ENCODE measurements at regions not wholly inside any gene's neighbourhood (a gene's known extent, or its start where the extent isn't known, plus 50 kb on each side); places are given as distances from the start of the nearest gene placed in this dataset.

DNA sequence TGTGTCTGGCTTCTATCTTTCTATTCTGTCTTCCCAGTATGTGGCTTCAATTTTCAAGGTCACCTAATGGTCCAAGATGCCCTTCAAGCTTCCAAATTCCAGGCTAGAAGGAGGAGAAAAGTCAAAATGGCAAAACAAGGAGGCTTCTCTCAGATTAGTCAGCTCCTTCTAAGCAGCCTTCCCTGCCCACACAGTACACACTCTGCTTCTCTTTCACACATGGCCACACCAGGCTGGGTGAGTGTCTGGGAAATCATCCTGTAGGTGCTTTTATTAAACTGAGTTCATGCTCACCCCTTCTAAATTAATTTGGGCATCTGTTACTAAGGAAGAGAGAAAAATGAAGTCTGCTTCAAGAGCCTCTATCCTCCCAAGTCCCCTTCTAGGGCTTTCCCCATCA is 277.2 kb upstream of the MGAT5 start:
- no peak overlapping the region for H3K4me3 ChIP-seq (replicated peaks; ENCODE audit: low read depth, low read length)
- TF ChIP-seq, protein P1, sequence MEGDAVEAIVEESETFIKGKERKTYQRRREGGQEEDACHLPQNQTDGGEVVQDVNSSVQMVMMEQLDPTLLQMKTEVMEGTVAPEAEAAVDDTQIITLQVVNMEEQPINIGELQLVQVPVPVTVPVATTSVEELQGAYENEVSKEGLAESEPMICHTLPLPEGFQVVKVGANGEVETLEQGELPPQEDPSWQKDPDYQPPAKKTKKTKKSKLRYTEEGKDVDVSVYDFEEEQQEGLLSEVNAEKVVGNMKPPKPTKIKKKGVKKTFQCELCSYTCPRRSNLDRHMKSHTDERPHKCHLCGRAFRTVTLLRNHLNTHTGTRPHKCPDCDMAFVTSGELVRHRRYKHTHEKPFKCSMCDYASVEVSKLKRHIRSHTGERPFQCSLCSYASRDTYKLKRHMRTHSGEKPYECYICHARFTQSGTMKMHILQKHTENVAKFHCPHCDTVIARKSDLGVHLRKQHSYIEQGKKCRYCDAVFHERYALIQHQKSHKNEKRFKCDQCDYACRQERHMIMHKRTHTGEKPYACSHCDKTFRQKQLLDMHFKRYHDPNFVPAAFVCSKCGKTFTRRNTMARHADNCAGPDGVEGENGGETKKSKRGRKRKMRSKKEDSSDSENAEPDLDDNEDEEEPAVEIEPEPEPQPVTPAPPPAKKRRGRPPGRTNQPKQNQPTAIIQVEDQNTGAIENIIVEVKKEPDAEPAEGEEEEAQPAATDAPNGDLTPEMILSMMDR (IDR thresholded peaks at IDR 0.05; ENCODE audit: low read length, missing control alignments) = no peak
- no peak for DNase-seq (ENCODE audit: low read depth)

DNA sequence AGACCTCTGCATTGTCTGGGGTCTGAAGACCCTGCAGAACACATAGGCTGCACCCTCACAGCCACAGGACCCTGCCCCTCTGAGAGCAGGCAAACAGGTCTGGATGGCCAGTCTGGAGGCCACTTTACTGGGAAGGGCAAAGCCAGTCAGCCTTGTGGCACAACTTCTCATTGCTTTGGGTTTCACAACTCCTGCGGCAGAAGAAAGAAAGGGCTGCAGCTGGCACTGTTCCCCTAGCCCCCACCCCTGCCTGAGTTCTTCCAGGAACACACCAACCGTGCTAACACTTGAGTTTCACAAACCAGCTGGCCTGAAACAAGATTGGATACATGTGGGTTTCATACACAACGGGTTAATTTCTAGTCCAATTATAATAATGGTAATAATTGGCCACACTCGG is 276.5 kb upstream of the MGAT5 start:
- no peak for DNase-seq (ENCODE audit: low read depth)
- TF ChIP-seq, protein P1 (IDR thresholded peaks at IDR 0.05; ENCODE audit: low read length, missing control alignments) = no peak
- H3K4me3 ChIP-seq (replicated peaks; ENCODE audit: low read depth, low read length) = no peak overlapping the region

DNA sequence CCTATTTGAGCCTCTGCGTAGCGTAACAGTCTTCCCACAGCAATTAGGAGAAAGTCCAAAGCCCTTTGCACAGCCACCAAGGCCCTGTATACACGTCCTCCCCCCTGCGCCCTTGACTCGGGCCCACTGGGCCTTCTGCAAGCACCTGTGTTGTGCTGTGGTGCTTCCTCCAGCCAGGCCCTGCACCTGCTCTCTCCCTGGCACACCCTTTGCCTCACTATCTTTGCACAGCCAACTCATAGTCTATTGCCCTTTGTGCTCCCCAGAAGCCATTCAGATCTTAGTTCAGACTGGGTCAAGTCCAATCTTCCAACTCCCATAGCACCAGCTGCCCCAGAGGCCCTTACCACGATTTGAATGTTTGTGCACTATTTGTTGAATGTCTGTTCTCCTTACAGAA is 271.6 kb upstream of the MGAT5 start:
- TF ChIP-seq, protein P1 (IDR thresholded peaks at IDR 0.05; ENCODE audit: low read length, missing control alignments) = no peak
- H3K4me3 ChIP-seq (replicated peaks; ENCODE audit: low read depth, low read length) = no peak overlapping the region
- no peak for DNase-seq (ENCODE audit: low read depth)

DNA sequence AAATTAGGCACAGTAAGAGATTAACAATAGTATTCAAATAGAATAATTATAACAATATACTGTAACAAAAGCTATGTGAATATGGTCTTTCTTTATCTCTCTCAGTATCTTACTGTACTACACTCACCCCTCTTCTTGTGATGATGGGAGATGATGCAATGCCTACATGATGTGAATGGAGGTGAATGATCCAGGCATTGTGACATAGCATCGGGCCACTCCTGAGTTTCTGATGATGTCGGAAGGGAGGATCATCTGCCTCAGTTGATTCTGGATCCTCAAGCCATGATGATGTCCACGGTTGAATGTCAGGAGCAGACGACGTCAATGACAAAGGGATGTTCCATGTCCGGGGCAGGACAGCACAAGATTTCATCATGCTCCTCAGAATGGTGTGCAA is 268.3 kb upstream of the MGAT5 start:
- no peak overlapping the region for H3K4me3 ChIP-seq (replicated peaks; ENCODE audit: low read depth, low read length)
- TF ChIP-seq, protein P1 (IDR thresholded peaks at IDR 0.05; ENCODE audit: low read length, missing control alignments) = no peak
- no peak for DNase-seq (ENCODE audit: low read depth)

DNA sequence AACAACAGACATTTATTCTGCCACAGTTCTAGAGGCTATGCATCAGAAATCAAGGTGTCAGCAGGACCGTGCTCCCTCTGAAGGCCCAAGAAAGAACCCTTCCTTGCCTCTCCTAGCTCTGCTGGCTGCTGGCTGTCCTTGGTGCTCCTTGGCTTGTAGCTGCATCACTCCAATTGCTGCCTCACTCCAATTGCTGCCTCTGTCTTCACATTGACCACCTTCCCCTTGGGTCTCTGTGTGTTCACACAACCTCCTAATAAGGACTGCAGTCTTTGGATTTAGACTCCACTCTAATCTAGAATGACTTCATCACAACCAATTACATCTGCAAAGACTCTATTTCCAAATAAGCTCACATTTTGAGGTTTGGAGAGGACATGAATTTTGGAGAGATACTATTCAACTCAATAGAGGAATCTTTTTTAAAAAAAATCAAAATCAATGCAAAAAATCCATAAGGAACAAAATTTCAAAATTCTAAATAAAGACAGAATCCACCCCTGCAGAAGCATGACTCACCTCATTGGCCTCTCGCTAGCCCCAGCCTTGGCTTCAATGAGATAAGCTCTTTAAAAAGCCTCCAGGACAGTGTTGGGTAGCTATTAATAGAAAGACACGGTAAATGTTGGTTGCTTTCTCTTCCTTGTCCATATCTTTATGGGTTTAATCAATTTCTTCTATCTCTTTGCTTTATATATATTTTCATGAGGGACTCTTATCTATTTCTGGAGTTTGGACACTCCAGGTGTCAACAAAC is 267.6 kb upstream of the MGAT5 start:
- TF ChIP-seq, protein P1 (IDR thresholded peaks at IDR 0.05; ENCODE audit: low read length, missing control alignments) = no peak
- no peak overlapping the region for H3K4me3 ChIP-seq (replicated peaks; ENCODE audit: low read depth, low read length)
- peak; percentile 4 for DNase-seq (ENCODE audit: low read depth)

DNA sequence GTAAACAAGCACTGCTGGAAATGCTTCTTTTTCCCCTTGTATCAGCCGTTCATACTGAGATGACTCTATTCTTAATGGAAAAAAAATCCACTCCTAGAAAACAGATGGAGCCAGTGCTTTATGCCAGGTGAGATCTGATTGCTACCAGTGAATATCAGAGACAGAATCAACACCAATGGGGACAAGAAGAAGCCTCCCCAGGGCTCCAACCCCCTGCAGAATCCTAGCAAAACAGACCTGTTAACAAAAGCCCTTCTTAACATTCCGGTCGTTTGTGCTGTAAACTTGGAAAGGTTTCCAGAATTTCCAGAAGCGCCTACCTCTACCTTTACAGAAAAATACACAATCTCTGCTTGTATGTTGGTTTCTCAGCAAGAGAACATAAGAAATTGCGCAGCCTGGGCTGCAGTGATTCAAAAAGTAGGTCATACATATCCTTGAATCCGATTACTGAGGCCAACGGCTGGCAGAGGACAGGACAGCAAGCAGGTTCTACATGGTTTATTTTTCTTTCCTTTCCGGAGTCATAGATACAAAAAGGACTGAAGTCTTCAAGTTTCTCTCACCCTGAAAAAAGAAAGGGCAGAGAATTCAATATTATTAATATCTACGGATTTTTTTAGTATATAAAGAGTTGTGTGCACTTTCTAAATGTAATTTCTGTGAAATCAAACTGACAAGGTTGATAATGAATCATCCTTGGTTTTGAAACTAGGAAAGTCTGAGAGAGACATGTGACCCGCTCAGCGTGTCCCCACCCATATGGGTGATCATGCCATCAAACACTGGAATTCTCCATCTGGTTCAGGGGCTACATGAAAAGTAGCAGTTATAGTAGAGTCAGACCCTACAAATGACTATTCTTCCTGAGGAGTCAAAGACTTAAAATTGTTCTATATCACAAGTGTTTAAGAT is 266.7 kb upstream of the MGAT5 start:
- DNase-seq (ENCODE audit: low read depth) = no peak
- TF ChIP-seq, protein P1 (IDR thresholded peaks at IDR 0.05; ENCODE audit: low read length, missing control alignments) = no peak
- H3K4me3 ChIP-seq (replicated peaks; ENCODE audit: low read depth, low read length) = no peak overlapping the region
